GM23338 (cell line): ENCODE measurements at regions not wholly inside any gene's neighbourhood (a gene's known extent, or its start where the extent isn't known, plus 50 kb on each side); places are given as distances from the start of the nearest gene placed in this dataset.
A peak's percentile ranks its signal among the peaks of the same experiment; 100 is the strongest.

Experiments
- ATAC-seq: fragments of 200-7000 bp; cut with Tn5 transposase; 3 replicates; pipeline ENCODE4 v1.9.1; 2020
- DNase-seq: peaks from one replicate; pipeline ENCODE4 v3.0.0-alpha.2; 2015; ENCODE audit warnings: low spot score
- H2AFZ ChIP-seq: fragments of 200-600 bp; sonication (generic); 2 replicates; pipeline ENCODE4 v1.8.0; 2016; ENCODE audit warnings: antibody characterized with exemption, mild to moderate bottlenecking, moderate library complexity
- H3F3A ChIP-seq: fragments of 200-600 bp; sonication (generic); replicated peaks from 2 replicates; pipeline ENCODE4 v1.8.0; 2017; ENCODE audit warnings: antibody characterized with exemption, mixed run types, low read depth
- H3K27ac ChIP-seq: fragments of 200-600 bp; sonication (generic); 2 replicates; pipeline ENCODE4 v1.6.1; 2016; ENCODE audit warnings: low read depth
- H3K27me3 ChIP-seq: fragments of 200-600 bp; sonication (generic); 2 replicates; pipeline ENCODE4 v1.8.0; 2016; ENCODE audit warnings: mild to moderate bottlenecking, mixed run types, moderate library complexity; ENCODE audit not compliant: insufficient read depth
- H3K36me3 ChIP-seq: fragments of 200-600 bp; sonication (generic); 2 replicates; pipeline ENCODE4 v1.8.0; 2016; ENCODE audit warnings: mild to moderate bottlenecking; ENCODE audit not compliant: insufficient read depth
- H3K4me1 ChIP-seq: fragments of 200-600 bp; sonication (generic); 2 replicates; pipeline ENCODE4 v1.8.0; 2016; ENCODE audit warnings: mild to moderate bottlenecking, moderate library complexity; ENCODE audit not compliant: insufficient read depth
- H3K4me2 ChIP-seq: fragments of 200-600 bp; sonication (generic); 2 replicates; pipeline ENCODE4 v1.7.1; 2017; ENCODE audit warnings: mixed run types
- H3K4me3 ChIP-seq: fragments of 200-600 bp; sonication (generic); 2 replicates; pipeline ENCODE4 v1.6.1; 2016; ENCODE audit warnings: mixed run types
- H3K79me2 ChIP-seq: fragments of 200-600 bp; sonication (generic); replicated peaks from 2 replicates; pipeline ENCODE4 v1.8.0; 2017; ENCODE audit warnings: mild to moderate bottlenecking; ENCODE audit not compliant: insufficient read depth
- H3K9me2 ChIP-seq: fragments of 200-600 bp; sonication (generic); 2 replicates; pipeline ENCODE4 v1.8.0; 2017; ENCODE audit not compliant: insufficient read depth
- H4K20me1 ChIP-seq: fragments of 200-600 bp; sonication (generic); replicated peaks from 2 replicates; pipeline ENCODE4 v1.8.0; 2017; ENCODE audit warnings: mild to moderate bottlenecking; ENCODE audit not compliant: insufficient read depth
- H3K27ac Mint-ChIP-seq: 2 replicates; pipeline ENCODE4 v1.8.0; 2020; ENCODE audit warnings: inconsistent platforms, mild to moderate bottlenecking, moderate library complexity, mixed read lengths
- H3K27me3 Mint-ChIP-seq: 3 replicates; pipeline ENCODE4 v1.8.0; 2022; ENCODE audit warnings: low read depth, mild to moderate bottlenecking, moderate library complexity, mixed read lengths, inconsistent platforms; ENCODE audit not compliant: insufficient read depth, poor library complexity
- H3K36me3 Mint-ChIP-seq: 3 replicates; pipeline ENCODE4 v1.8.0; 2021; ENCODE audit warnings: low read depth, mild to moderate bottlenecking, inconsistent platforms, moderate library complexity, mixed read lengths
- H3K4me1 Mint-ChIP-seq: 3 replicates; pipeline ENCODE4 v1.8.0; 2020; ENCODE audit warnings: mild to moderate bottlenecking, inconsistent platforms, mixed read lengths
- H3K4me3 Mint-ChIP-seq: 3 replicates; pipeline ENCODE4 v1.8.0; 2021; ENCODE audit warnings: moderate library complexity, mild to moderate bottlenecking, inconsistent platforms, mixed read lengths
- H3K9me3 Mint-ChIP-seq: 3 replicates; pipeline ENCODE4 v1.8.0; 2020; ENCODE audit warnings: moderate library complexity, mild to moderate bottlenecking, inconsistent platforms, mixed read lengths
- CREB1 ChIP-seq: fragments of 250-450 bp; sonication (Bioruptor Pico); IDR thresholded peaks from 2 replicates; pipeline ENCODE4 v1.5.0; 2020; ENCODE audit warnings: low read depth, mild to moderate bottlenecking, moderate library complexity
- CTCF ChIP-seq, 2 experiments: fragments of 200-600 bp in 1 of 2; sonication (generic) in 1 of 2; conservative IDR thresholded peaks; 2 replicates each; pipeline versions ENCODE4 v1.5.1 to v1.6.1; 2016 to 2017; ENCODE audit warnings: antibody characterized with exemption in 2 of 2, low read depth in 2 of 2, mild to moderate bottlenecking in 2 of 2, moderate library complexity in 1 of 2
- ETS1 ChIP-seq: IDR thresholded peaks from 2 replicates; pipeline ENCODE4 v1.6.1; 2016; ENCODE audit warnings: antibody characterized with exemption
- EZH2 ChIP-seq: fragments of 200-600 bp; sonication (generic); IDR thresholded peaks from one replicate; pipeline ENCODE4 v1.8.0; 2017; ENCODE audit warnings: antibody characterized with exemption, mild to moderate bottlenecking, low read depth; ENCODE audit not compliant: unreplicated experiment
- EZH2phosphoT487 ChIP-seq: fragments of 200-600 bp; sonication (generic); IDR thresholded peaks from one replicate; pipeline ENCODE4 v1.8.1; 2018; ENCODE audit warnings: antibody characterized with exemption; ENCODE audit not compliant: unreplicated experiment
- JUNB ChIP-seq: IDR thresholded peaks from one replicate; pipeline ENCODE4 v1.6.1; 2016; ENCODE audit warnings: antibody characterized with exemption; ENCODE audit not compliant: unreplicated experiment
- NANOG ChIP-seq: IDR thresholded peaks from 2 replicates; pipeline ENCODE4 v1.6.1; 2016; ENCODE audit warnings: antibody characterized with exemption, borderline replicate concordance
- POLR2AphosphoS5 ChIP-seq: IDR thresholded peaks from 2 replicates; pipeline ENCODE4 v1.6.1; 2016; ENCODE audit warnings: antibody characterized with exemption, low read depth
- REST ChIP-seq: IDR thresholded peaks from one replicate; pipeline ENCODE4 v1.6.1; 2018; ENCODE audit warnings: antibody characterized with exemption; ENCODE audit not compliant: unreplicated experiment
- STAT1 ChIP-seq: IDR thresholded peaks from one replicate; pipeline ENCODE4 v1.6.1; 2016; ENCODE audit warnings: antibody characterized with exemption; ENCODE audit not compliant: unreplicated experiment
- ZNF114 ChIP-seq: fragments of 250-450 bp; sonication (Bioruptor Pico); IDR thresholded peaks from 2 replicates; pipeline ENCODE4 v1.5.0; 2020; ENCODE audit warnings: mild to moderate bottlenecking, moderate library complexity
- ZNF331 ChIP-seq: fragments of 250-450 bp; sonication (Bioruptor Pico); IDR thresholded peaks from 2 replicates; pipeline ENCODE4 v1.5.0; 2020; ENCODE audit warnings: low read depth, mild to moderate bottlenecking, moderate library complexity
- ZNF462 ChIP-seq: fragments of 250-450 bp; sonication (Bioruptor Pico); IDR thresholded peaks from 2 replicates; pipeline ENCODE4 v1.5.0; 2020; ENCODE audit warnings: mild to moderate bottlenecking, moderate library complexity

DNA sequence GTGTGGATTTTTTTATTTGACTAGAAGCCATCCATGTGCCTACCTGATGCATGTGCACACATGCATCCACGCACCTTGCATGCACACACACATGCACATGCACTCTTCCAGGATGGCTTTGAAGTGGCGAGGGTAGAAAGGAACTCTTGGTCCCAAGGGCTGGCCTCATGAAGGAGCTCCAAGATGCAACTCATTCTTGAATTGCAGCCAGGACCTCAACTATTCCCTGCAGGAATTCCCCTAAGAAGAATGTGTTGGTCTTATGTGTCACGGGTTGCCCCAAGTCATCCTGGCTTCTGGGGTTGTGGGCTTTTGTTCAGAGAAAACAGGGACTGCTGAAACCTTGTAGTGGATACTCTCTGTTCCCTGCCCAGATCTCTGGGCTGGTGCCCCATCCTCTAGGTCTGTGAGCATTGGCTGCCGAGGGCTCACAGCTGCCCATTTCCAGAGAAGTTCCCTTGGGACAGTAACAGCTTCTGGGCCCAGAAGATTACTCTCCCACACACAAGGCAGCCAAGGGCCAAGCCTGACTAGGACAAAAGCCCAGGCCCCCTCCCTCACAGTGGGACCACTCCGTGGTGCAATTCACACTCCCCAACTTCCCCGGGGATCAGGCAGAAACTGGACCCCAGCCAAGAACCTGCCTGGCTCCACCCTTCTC lies 137.6 kb downstream of the COPS8 start:
- Histone ChIP-seq H3K27me3 (no peaks in the 10 kb centered on the region), H3K79me2 (no peaks in the 10 kb centered on the region), H3F3A (no peaks in the 10 kb centered on the region), H3K4me1 (peaks cover 7% of the 10 kb centered on the region; the same call in 1 of the 2 replicates), H3K4me2 (no peak overlapping the region), H3K9me2 (peaks cover 12% of the 10 kb centered on the region; the same call in 1 of the 2 replicates), H3K27ac (no peak overlapping the region), H2AFZ (peak overlapping the region; percentile 59), H3K36me3 (no peaks in the 10 kb centered on the region), H3K4me3 (no peak overlapping the region), H4K20me1 (no peaks in the 10 kb centered on the region)
- Mint-ChIP-seq H3K27me3 (peaks cover 7% of the 10 kb centered on the region), H3K27ac (no peak overlapping the region), H3K4me1 (peaks cover 23% of the 10 kb centered on the region), H3K36me3 (no peaks in the 10 kb centered on the region), H3K4me3 (no peak overlapping the region), H3K9me3 (no peaks in the 10 kb centered on the region; the same call in 2 of the 3 replicates)
- TF ChIP-seq ZNF462 (CRISPR knock-in tag): no peak
- TF ChIP-seq ZNF114: no peak
- no peak for TF ChIP-seq REST
- no peak for TF ChIP-seq EZH2
- no peak for TF ChIP-seq POLR2AphosphoS5
- no peak for TF ChIP-seq EZH2phosphoT487
- TF ChIP-seq CREB1 (CRISPR knock-in tag): no peak
- no peak for TF ChIP-seq ETS1
- TF ChIP-seq CTCF (conservative IDR thresholded peaks at IDR 0.05; ENCODE audit: low read depth in 2 of 2): no peak
- no peak for TF ChIP-seq NANOG
- no peak for TF ChIP-seq JUNB
- TF ChIP-seq STAT1: no peak
- TF ChIP-seq ZNF331 (CRISPR knock-in tag): no peak
- no peak for ATAC-seq
- no peak for DNase-seq
